GM12872 (cell line): ENCODE measurements at regions not wholly inside any gene's neighbourhood (a gene's known extent, or its start where the extent isn't known, plus 50 kb on each side); places are given as distances from the start of the nearest gene placed in this dataset.

Experiments
- TF ChIP-seq, protein P1 (sequence below): IDR thresholded peaks from 3 replicates; pipeline ENCODE4 v1.5.1; 2011; ENCODE audit warnings: low read depth, mild to moderate bottlenecking, low read length, moderate library complexity; ENCODE audit not compliant: insufficient read depth

DNA sequence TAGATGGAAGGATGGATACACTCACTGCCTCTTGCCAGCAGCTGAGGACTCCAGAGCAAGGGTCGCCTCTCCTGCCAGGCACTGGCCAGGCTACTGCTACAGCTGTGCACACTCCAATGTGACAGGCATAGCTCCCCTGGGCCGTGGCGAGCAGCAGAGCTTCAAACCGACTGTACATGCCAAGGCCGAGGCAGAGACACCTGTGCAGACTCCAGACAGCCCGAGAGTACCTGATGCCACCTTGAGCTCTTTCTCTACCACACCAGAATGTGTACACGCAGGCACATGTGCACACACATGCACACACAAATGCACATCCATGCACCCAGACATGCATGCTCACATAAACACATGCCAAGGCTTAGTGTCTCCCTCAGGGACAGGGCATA is 508.3 kb upstream of the MYT1L start:
- TF ChIP-seq, protein P1, sequence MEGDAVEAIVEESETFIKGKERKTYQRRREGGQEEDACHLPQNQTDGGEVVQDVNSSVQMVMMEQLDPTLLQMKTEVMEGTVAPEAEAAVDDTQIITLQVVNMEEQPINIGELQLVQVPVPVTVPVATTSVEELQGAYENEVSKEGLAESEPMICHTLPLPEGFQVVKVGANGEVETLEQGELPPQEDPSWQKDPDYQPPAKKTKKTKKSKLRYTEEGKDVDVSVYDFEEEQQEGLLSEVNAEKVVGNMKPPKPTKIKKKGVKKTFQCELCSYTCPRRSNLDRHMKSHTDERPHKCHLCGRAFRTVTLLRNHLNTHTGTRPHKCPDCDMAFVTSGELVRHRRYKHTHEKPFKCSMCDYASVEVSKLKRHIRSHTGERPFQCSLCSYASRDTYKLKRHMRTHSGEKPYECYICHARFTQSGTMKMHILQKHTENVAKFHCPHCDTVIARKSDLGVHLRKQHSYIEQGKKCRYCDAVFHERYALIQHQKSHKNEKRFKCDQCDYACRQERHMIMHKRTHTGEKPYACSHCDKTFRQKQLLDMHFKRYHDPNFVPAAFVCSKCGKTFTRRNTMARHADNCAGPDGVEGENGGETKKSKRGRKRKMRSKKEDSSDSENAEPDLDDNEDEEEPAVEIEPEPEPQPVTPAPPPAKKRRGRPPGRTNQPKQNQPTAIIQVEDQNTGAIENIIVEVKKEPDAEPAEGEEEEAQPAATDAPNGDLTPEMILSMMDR, result no peak

- TF ChIP-seq, protein P1, result no peak
Observed at GRCh38 chr2:2838548-2838845, 507.4 kb upstream of the MYT1L start.

GRCh38 chr2:2837746-2838547 is 506.9 kb upstream of the MYT1L start:
- TF ChIP-seq, protein P1, result no peak

DNA sequence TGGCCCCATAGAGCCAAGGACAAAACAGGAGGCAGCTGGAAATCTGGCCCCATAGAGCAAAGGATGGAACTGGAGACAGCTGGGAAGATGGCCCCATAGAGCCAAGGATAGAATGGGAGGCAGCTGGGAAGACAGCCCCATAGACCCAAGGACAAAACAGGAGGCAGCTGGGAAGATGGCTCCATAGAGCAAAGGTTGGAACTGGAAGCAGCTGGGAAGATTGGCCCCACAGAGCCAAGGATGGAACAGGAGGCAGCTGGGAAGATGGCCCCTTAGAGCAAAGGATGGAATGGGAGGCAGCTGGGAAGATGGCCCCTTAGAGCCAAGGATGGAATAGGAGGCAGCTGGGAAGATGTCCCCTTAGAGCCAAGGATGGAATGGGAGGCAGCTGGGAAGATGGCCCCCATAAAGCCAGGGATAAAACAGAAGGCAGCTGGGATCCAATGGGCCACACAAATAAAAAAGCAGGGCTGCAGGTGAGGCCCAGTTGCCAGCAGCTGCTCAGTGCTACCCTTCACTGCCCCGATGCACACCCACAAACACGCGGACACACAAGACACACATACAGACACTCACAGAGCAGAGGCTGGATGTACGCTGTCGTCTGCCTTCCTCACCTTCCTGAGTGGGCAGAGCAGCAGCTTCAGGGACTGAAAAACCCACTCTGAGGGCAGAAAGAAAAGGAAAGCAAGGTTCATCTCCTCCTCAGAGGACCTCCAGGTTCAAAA is 505.4 kb upstream of the MYT1L start:
- TF ChIP-seq, protein P1, result no peak

- TF ChIP-seq, protein P1, result no peak
Observed at GRCh38 chr2:2834516-2835254, 503.6 kb upstream of the MYT1L start.

- TF ChIP-seq, protein P1, result no peak
Observed at GRCh38 chr2:2834105-2834504, 503.0 kb upstream of the MYT1L start.

DNA sequence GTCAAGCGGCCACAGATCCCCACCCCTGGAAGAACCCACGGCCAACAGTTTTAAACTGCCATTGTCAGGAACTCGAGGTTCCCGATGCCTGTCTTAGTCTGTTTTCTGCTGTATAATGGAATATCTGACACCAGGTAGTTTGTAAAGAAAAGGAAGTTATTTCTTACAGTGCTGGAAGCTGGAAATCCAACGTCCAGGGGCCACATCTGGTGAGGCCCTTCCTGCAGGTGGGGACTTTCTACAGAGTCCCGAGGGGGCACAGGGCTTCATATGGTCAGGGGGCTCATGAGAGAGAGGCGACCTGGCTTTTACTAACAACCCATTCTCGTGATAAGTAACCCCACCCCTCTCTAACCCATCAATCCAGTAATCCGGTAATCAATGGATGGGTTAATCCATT is 501.6 kb upstream of the MYT1L start:
- TF ChIP-seq, protein P1, result no peak
